ENCODE measurements at regions not wholly inside any gene's neighbourhood (a gene's known extent, or its start where the extent isn't known, plus 50 kb on each side); places are given as distances from the start of the nearest gene placed in this dataset.
"Not testable (repeated sequence)": the region's sequence is repeated elsewhere in the genome, so short reads cannot be mapped to it uniquely, and the experiment has no call there.

DNA sequence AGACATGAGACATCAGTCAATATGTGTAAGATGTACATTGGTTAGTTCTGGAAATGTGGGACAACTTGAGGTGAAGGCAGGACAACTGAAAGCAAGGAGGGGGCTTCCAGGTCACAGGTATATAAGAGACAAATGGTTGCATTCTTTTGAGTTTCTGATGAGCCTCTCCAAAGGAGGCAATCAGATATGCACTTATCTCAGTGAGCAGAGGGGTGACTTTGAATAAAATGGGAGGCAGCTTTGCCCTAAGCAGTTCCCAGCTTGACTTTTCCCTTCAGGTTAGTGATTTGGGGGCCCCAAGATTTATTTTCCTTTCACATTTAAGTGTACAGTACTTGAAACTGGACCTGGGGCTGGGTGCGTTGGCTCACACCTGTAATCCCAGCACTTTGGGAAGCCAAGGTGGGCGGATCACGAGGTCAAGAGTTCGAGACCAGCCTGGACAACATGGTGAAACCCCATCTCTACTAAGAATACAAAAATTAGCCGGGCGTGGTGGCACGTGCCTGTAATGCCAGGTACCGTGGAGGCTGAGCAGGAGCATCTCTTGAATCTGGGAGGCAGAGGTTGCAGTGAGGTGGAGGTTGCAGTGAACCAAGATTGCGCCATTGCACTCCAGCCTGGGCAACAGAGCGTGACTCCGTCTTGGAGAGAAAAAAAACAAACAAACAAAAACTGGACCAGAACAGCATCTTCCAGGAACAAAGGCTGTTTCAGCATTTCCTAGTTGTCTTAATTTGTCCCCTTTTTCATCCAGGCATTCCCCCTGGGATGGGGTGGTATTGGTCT is 130.9 kb upstream of the ZNF746 start:
- DNase-seq: not testable (repeated sequence)

DNA sequence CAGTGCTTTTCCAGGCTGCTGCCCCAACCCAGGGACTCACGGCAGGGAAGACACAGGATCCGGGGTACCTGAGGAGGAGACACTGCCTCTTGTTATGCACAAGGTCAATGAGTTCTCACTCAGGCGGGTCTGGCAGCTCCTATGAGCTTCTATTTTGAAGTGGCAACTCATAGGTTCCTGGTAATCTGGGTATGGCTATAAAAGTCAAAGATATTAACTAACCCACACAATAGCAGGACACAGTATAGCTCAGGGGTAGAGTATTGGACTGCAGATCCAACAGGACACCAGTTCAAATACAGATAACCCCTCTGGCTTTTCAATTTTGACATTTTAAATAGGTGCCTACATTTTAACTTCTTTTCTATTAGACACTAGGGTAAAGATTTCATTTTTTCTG is 130.3 kb upstream of the ZNF746 start:
- no peak for DNase-seq

GRCh38 chr7:149626972-149627371 is 129.4 kb upstream of the ZNF746 start:
- no peak for DNase-seq

DNA sequence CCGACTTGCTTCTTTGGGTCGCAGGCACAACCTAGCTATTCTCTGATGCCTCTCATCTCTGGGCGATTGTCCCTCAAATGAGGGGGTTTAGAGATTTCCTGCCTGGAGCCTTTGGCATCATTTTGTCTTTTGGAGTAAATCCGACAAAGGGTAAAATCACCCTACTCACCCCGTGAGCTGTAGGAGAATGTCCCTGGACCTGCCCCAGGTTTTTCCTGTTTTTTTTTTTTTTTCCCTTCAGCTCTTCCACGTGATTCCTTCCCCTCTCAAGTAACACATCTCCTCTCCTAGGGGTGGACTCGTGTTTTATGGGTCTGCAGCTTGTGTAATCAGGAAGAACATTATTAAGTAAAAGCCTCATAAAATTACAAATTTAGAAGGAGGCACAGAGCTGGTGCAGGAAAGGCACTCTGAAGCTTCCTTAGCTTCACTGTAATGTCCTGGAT is 128.4 kb upstream of the ZNF746 start:
- DNase-seq: no peak

DNA sequence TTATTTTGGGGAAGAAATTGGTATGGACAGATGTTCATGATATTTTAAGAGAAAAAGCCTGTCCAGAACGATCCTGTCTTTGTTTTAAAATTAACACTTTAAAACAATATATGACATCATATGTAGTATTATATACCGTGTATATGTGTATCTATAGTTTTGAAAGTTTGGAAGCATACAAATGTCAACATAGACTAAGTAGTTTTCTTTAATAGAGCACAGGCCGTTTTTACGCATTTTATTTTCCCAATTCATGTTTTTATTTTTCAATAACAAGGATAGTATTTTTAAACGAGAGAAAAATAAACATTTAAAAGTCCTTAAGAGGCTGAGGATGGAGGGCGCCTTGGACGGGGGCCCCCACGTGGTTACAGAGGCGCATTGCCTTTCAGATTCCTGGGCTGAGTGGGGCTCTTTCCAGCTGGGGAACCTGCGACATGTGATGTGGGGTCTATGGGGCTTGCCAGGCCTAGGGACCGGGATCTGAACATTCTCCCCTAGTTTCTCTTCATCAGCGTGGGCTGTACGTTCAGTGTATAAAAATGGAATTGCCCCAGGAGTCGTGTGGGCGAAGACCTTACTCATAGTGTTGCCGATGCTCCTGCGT is 127.8 kb upstream of the ZNF746 start:
- DNase-seq: no peak

- peak; percentile 39 for DNase-seq
Observed at GRCh38 chr7:149624419-149625339, 127.1 kb upstream of the ZNF746 start.

- DNase-seq: no peak
Observed at GRCh38 chr7:149624006-149624405, 126.4 kb upstream of the ZNF746 start.

DNA sequence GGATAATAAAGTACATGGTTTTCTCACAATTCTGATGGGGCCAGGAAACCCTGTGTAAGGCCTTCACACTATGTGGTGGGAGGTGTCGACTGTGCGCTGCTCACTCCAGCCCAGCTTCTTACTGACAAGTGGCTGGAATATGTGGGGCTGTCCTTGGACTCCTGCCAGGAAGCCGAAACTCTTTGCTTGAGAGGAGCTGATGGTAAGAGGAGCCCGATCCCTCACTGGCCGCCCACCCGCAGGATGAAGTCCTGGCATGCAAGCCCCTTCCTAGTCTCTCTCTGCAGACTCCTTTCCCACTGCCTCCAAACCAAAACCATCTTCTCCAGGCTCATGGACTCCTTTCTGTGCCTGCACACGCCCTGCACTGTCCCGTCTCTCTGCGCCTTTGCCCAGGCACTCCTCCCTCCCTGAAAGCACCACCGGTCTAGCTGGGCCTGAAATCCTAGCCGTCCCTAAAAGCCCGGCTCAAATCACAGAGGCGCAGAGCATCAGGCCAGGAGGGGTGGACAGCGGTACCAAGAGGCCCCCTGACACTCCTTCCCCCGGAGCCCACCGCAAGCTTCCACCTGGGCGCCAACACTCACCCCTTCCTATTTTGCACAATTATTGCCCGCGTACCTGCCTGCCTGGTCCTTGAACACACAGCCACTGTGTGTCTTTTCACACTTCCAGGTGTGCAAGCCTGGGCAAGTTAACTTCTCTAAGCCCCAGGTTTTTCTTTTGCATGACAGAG is 125.8 kb upstream of the ZNF746 start:
- not testable (repeated sequence) for DNase-seq

- no peak for DNase-seq
Observed at GRCh38 chr7:149622444-149623210, 125.0 kb upstream of the ZNF746 start.

DNA sequence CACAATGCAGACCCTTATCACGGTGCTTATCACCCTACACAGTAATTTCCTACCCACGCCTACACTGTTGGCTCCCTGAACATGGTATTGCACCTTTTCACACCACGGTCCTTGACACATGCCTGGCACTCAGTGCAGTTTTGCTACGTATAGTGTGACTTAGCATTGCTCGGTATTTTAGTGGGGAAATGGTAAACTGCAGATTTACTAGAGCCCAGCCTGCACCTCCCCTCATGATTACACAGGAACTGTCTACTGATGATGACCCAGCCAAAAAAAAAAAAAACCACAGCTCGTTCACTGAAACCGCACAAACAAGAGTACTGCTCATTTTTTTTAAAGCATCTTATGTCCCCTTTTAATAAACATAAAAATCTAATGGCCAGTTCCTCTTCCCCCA is 124.2 kb upstream of the ZNF746 start:
- no peak for DNase-seq

GRCh38 chr7:149620961-149621360 is 123.4 kb upstream of the ZNF746 start:
- no peak for DNase-seq

- no peak for DNase-seq
Observed at GRCh38 chr7:149616898-149617297, 119.3 kb upstream of the ZNF746 start.

DNA sequence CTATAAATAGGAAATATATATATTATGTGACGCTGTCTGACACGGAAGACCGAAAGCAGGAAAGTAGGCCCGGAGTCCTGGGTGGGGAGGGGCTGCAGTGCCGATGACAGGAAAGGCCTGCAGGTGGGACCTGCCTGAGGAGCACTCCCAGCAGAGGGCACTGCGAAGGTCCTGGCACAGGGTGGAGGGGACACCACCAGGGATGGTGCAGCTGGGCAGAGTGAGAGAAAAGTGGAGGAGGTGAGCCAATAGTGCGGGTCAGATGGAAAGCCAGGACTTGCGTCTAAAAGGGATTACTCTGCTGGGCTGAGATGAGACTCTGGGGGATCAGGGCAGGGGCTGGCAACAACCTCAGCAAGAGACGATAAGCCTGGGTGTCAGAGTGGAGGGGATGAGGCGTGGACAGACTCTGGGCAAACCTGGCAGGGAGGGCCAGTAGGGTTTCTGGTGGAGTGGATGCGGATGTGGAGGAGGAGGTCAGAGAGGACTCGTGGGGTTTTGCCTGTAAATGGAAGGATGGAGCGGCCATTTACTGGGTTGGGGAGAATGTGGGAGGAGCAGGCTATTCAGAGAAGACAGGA is 118.2 kb upstream of the ZNF746 start:
- no peak for DNase-seq

GRCh38 chr7:149610441-149611011 is 112.9 kb upstream of the ZNF746 start:
- DNase-seq: no peak

DNA sequence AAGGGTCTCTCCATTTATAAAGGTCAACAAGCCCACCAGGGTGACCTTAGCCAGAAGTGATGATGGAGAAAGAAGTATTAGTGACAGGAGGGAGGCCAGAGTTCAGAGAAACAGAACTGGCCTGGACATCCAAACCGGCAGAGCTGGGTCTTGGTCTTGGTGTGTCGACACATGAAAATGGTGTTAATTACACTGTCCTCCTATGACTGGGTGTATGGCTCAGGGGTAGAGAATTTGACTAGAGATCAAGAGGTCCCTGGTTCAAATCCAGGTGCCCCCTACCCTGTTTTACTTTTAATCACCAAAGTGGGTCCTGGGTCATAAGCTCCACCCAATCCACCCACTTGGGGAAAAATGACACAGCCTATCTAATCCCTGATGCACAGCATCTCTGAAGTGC is 110.6 kb upstream of the ZNF746 start:
- no peak for DNase-seq

DNA sequence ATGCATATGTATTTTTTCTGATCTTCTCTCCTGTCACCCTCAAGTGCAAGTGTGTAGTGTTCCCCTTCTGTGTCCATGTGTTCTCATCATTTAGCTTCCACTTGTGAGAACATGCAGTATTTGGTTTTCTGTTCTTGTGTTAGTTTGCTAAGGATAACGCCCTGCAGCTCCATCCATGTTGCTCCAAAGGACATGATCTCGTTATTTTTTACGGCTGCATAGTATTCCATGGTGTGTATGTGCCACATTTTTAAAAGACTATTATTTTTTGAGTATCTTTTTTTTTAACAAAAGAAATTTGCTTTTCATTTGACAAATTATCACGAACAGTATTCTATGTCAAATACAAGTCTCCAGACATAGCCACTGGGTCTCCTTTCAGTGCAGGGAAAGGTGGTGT is 110.1 kb upstream of the ZNF746 start:
- DNase-seq: no peak

DNA sequence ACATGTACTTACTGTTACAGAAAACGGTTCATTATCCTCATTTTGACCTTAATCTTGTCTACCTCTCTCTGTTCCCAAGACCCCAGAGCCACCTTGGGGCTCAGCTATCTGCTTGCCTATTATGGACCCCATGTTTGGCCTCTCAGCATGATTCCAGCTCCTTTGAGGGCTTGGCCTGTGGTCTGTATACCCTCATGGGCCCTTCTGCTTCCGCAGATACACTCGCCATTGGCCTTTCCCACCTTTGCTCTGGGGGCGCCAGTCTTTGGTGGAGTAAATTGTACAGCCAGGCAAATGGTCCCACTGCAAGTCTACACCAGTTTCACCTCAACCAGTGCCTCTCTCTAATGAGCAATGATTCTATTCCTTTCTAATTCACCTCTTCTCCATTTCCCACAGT is 109.2 kb upstream of the ZNF746 start:
- DNase-seq: no peak

GRCh38 chr7:149605696-149606095 is 108.1 kb upstream of the ZNF746 start:
- no peak for DNase-seq

DNA sequence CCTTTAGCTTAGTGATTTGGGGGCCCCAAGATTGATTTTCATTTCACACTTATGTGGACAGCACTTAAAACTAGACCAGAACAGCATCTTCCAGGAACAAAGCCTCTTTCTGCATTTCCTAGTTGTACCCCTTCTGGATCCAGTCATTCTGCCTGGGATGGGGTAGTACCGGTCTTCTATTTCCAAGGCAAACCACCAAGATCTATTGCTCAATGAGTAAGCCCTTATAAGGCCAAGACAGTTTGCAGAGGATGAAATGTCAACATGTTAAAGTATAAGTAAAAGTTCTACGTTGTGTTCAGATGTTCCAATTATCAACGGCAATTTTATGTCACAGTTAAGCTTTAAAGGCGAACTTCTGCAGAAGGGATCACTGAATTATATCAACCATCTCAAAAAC is 106.9 kb upstream of the ZNF746 start:
- DNase-seq: no peak

GRCh38 chr7:149600669-149601330 is 103.2 kb upstream of the ZNF746 start:
- not testable (repeated sequence) for DNase-seq
